GM12878 (cell line): ENCODE measurements at regions not wholly inside any gene's neighbourhood (a gene's known extent, or its start where the extent isn't known, plus 50 kb on each side); places are given as distances from the start of the nearest gene placed in this dataset.

Source experiments
- ATAC-seq: fragments of 200-7000 bp; cut with Tn5 transposase; 3 replicates; pipeline ENCODE4 v1.9.1; 2020; ENCODE audit warnings: mild to moderate bottlenecking, moderate library complexity
- BruUV-seq: library from RNA; stranded (reverse); fragments of 400-500 nt; replicated peaks from 2 replicates; lab custom pipeline; 2021; lab: Mats Ljungman, UMichigan
- CTCF ChIA-PET: fragments of 300-600 bp; sonication (Branson Sonifier 250); formaldehyde crosslinking; extraction: SDS; loops from one replicate; lab custom pipeline; 2021; ENCODE audit warnings: inconsistent platforms; lab: Yijun Ruan, JAX
- POLR2A ChIA-PET: fragments of 350-600 bp; formaldehyde crosslinking; extraction: SDS; loops from one replicate; lab custom pipeline; 2021; ENCODE audit warnings: inconsistent platforms; lab: Charles Lee
- RAD21 ChIA-PET: fragments of 300-600 bp; sonication (Branson Sonifier 250); formaldehyde crosslinking; loops from one replicate; lab custom pipeline; 2023; ENCODE audit warnings: antibody characterized with exemption; ENCODE audit not compliant: unreplicated experiment; lab: Charles Lee
- SMC1A ChIA-PET: fragments of 300-600 bp; sonication (Branson Sonifier 250); formaldehyde crosslinking; loops from one replicate; lab custom pipeline; 2023; ENCODE audit not compliant: unreplicated experiment, uncharacterized antibody; lab: Charles Lee
- DNase-seq: peaks from one replicate; pipeline ENCODE4 v3.0.0-alpha.2; 2011; ENCODE audit warnings: low read depth, low spot score
- FAIRE-seq: peaks from 3 replicates; lab custom pipeline; 2011; peaks lifted over from hg19 to GRCh38; lab: Jason Lieb, UNC
- H2AFZ ChIP-seq: 2 replicates; pipeline ENCODE4 v1.6.0; 2011; ENCODE audit warnings: low read depth, low read length, control low read depth; ENCODE audit not compliant: control insufficient read depth
- H3K27ac ChIP-seq: 2 replicates; pipeline ENCODE4 v1.5.1; 2011; ENCODE audit warnings: control low read depth; ENCODE audit not compliant: control insufficient read depth, insufficient read depth
- H3K27me3 ChIP-seq, 2 experiments: replicated peaks in 1 of 2; 2 replicates each; pipeline versions ENCODE4 v1.6.0 to v1.6.1; 2011; ENCODE audit warnings: low read length in 1 of 2; ENCODE audit not compliant: control insufficient read depth in 2 of 2, insufficient read depth in 2 of 2
- H3K36me3 ChIP-seq, 2 experiments: 2 replicates each; pipeline ENCODE4 v1.5.1; 2011; ENCODE audit warnings: low read length in 1 of 2; ENCODE audit not compliant: control insufficient read depth in 2 of 2, insufficient read depth in 2 of 2
- H3K4me1 ChIP-seq: 2 replicates; pipeline ENCODE4 v1.6.1; 2011; ENCODE audit warnings: mild to moderate bottlenecking, low read length, moderate library complexity, mixed read lengths; ENCODE audit not compliant: control insufficient read depth, insufficient read depth
- H3K4me2 ChIP-seq: 2 replicates; pipeline ENCODE4 v1.6.0; 2011; ENCODE audit warnings: control low read depth; ENCODE audit not compliant: control insufficient read depth, insufficient read depth
- H3K4me3 ChIP-seq: fragments of 200-600 bp; sonication (generic); 2 replicates; pipeline ENCODE4 v1.5.1; 2016
- H3K79me2 ChIP-seq: 2 replicates; pipeline ENCODE4 v1.6.0; 2011; ENCODE audit warnings: low read length; ENCODE audit not compliant: control insufficient read depth, insufficient read depth
- H3K9ac ChIP-seq: 2 replicates; pipeline ENCODE4 v1.8.0; 2011; ENCODE audit warnings: low read length, control low read depth, mixed read lengths; ENCODE audit not compliant: control insufficient read depth, insufficient read depth
- H3K9me3 ChIP-seq: replicated peaks from 3 replicates; pipeline ENCODE4 v1.5.1; 2011; ENCODE audit warnings: mild to moderate bottlenecking, low read length; ENCODE audit not compliant: control insufficient read depth, insufficient read depth
- H4K20me1 ChIP-seq: 2 replicates; pipeline ENCODE4 v1.6.0; 2011; ENCODE audit not compliant: control insufficient read depth, insufficient read depth
- ASH2L ChIP-seq: fragments of 300-600, 200-600 bp; sonication (generic); IDR thresholded peaks from 2 replicates; pipeline ENCODE4 v1.6.1; 2017; ENCODE audit warnings: low read depth, mild to moderate bottlenecking, borderline replicate concordance
- BCL11A ChIP-seq: IDR thresholded peaks from 2 replicates; pipeline ENCODE4 v1.6.1; 2011; ENCODE audit warnings: low read depth, low read length
- CBFB ChIP-seq: IDR thresholded peaks from 2 replicates; pipeline ENCODE4 v1.6.1; 2016; ENCODE audit warnings: antibody characterized with exemption, low read depth
- ESRRA ChIP-seq: IDR thresholded peaks from 2 replicates; pipeline ENCODE4 v1.6.1; 2012; ENCODE audit warnings: mild to moderate bottlenecking, low read length, improper control_type of control experiment
- EZH2 ChIP-seq: IDR thresholded peaks from 2 replicates; pipeline ENCODE4 v1.6.1; 2012; ENCODE audit warnings: low read depth, mild to moderate bottlenecking, control low read depth, inconsistent platforms, low read length, borderline replicate concordance; ENCODE audit not compliant: control insufficient read depth
- JUNB ChIP-seq: IDR thresholded peaks from 2 replicates; pipeline ENCODE4 v1.6.1; 2016; ENCODE audit warnings: antibody characterized with exemption, mild to moderate bottlenecking
- MTA2 ChIP-seq: fragments of 450-650 bp; IDR thresholded peaks from 2 replicates; pipeline ENCODE4 v1.6.1; 2016; ENCODE audit warnings: low read depth, mild to moderate bottlenecking, moderate library complexity
- RBBP5 ChIP-seq: fragments of 200-600 bp; sonication (generic); conservative IDR thresholded peaks from 2 replicates; pipeline ENCODE4 v1.6.1; 2016
- SMAD5 ChIP-seq: IDR thresholded peaks from 2 replicates; pipeline ENCODE4 v1.6.1; 2016; ENCODE audit warnings: antibody characterized with exemption, low read depth
- SREBF1 ChIP-seq: IDR thresholded peaks from 2 replicates; pipeline ENCODE4 v1.6.1; 2012; ENCODE audit warnings: mild to moderate bottlenecking, low read length
- ZNF217 ChIP-seq: fragments of 450-650 bp; IDR thresholded peaks from 2 replicates; pipeline ENCODE4 v1.6.1; 2017; ENCODE audit warnings: antibody characterized with exemption, mild to moderate bottlenecking
- in situ Hi-C: fragments of 300-500 bp; cut with MboI; formaldehyde crosslinking; loops from 9 replicates; pipeline ENCODE4 v1.14.3; 2018; ENCODE audit warnings: mixed read lengths
- intact Hi-C: fragments of 100-400 bp; cut with micrococcal nuclease; formaldehyde crosslinking; loops from one replicate; pipeline ENCODE4 v1.14.2; 2022; ENCODE audit not compliant: unreplicated experiment
- TF ChIP-seq, protein P1 (sequence below): fragments of 450-650 bp; IDR thresholded peaks from 2 replicates; pipeline ENCODE4 v1.6.1; 2017; ENCODE audit warnings: mild to moderate bottlenecking

- no peak for TF ChIP-seq RBBP5
- TF ChIP-seq, protein P1, sequence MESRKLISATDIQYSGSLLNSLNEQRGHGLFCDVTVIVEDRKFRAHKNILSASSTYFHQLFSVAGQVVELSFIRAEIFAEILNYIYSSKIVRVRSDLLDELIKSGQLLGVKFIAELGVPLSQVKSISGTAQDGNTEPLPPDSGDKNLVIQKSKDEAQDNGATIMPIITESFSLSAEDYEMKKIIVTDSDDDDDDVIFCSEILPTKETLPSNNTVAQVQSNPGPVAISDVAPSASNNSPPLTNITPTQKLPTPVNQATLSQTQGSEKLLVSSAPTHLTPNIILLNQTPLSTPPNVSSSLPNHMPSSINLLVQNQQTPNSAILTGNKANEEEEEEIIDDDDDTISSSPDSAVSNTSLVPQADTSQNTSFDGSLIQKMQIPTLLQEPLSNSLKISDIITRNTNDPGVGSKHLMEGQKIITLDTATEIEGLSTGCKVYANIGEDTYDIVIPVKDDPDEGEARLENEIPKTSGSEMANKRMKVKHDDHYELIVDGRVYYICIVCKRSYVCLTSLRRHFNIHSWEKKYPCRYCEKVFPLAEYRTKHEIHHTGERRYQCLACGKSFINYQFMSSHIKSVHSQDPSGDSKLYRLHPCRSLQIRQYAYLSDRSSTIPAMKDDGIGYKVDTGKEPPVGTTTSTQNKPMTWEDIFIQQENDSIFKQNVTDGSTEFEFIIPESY = no peak
- TF ChIP-seq SMAD5 = no peak
- no peak for TF ChIP-seq CBFB
- no peak for TF ChIP-seq BCL11A
- no peak for TF ChIP-seq ESRRA
- TF ChIP-seq EZH2 = no peak
- TF ChIP-seq ASH2L = no peak
- TF ChIP-seq MTA2 = no peak
These were observed 198.7 kb upstream of the ZNF507 start (continued) for GRCh38 chr19:32146664-32147063.

- DNase-seq (no peak), ATAC-seq (no peak), FAIRE-seq (no peak)
- Histone ChIP-seq H3K4me2 (no peak overlapping the region), H3K27me3 (no peaks in the 10 kb centered on the region), H4K20me1 (no peaks in the 10 kb centered on the region), H3K27ac (no peak overlapping the region), H3K9ac (no peak overlapping the region), H3K4me1 (no peaks in the 10 kb centered on the region), H2AFZ (no peak overlapping the region), H3K79me2 (no peaks in the 10 kb centered on the region), H3K9me3 (no peaks in the 10 kb centered on the region; the same call in 2 of the 3 replicates), H3K4me3 (no peak overlapping the region), H3K36me3 (no peaks in the 10 kb centered on the region)
- intact Hi-C loops (no loop called here), in situ Hi-C loops (no loop called here)
- ChIA-PET CTCF (no interaction called here), RAD21 (no interaction called here), POLR2A (no interaction called here), SMC1A (no interaction called here)
- TF ChIP-seq ESRRA (no peak), JUNB (no peak), ZNF217 (no peak), SREBF1 (no peak)
- no TSS peak for BruUV-seq
These were observed 194.8 kb upstream of the ZNF507 start for GRCh38 chr19:32150605-32151004.
